GM19035 (cell line): ENCODE measurements at regions not wholly inside any gene's neighbourhood (a gene's known extent, or its start where the extent isn't known, plus 50 kb on each side); places are given as distances from the start of the nearest gene placed in this dataset.

ENCODE experiments used
- ATAC-seq: cut with Tn5 transposase; IDR thresholded peaks from one replicate; pipeline ENCODE4 v1.9.1; 2021; ENCODE audit not compliant: unreplicated experiment

DNA sequence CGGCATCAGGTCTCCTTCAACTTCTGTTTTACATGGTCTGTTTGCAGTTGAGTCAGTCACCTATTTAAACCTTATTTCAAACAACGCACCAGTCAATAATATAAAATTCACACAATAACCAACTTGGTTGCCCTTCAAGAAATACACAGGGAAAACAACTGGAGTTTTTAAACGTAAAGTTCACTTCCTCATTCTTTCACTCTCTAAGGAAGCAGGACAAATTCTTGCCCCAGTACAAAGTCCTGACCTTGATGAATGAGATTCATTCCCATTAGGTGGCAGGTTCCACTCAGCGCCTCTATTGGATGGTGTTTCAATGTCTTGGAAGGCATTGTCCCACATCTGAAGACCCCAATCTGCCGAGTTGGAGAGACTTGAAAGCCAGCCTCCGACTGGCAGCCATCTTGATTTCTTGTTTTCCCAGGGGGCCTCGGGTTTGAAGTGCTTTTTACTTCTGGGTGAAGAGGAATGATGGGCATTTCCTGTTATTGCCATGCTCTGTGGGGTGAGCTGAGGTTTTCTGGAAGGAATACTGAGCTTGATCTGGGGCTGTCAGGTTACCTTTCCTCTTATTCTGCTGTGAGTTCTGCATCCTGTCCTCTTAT lies 105.0 kb downstream of the ACER2 start:
- ATAC-seq: no peak

GRCh38 chr9:19512103-19512832 lies 103.5 kb downstream of the ACER2 start:
- ATAC-seq: no peak

DNA sequence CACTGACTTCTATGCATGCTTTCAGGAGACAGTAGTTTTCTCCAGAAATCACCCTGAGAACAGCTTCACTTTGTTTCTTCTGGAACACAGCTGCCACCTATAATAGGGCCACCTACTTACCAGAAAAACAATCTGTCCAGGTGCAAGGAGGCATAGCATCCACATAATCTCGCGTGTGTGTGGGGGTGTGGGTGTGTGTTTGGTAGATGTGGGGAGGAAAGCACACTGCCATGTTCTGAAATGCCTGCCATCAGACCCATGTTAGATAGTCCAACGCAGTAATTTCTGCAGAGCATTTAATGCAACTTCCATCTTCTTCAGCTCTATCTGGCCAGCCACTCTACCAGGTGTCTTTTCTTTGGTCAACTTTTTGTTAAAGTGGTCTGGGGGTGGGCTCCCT lies 102.9 kb downstream of the ACER2 start:
- no peak for ATAC-seq

DNA sequence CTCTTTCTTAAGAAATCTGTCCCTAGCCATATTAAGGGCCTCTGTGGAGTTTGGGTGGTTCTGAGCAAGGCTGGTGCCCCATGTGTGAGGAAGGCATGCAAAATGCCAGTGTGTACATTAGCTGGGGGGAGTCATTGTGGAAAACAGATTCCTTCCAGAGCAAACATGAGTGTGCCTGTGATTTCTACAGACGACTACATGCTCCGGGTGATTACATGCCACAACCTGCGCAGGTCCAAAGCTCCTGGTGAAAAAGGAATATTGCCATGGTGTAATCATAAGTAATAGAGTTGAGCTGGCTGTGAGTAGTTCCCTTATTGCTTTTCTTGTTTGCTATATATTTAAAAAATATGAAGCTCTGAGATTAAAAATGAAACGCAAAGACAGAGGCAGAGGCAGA lies 102.1 kb downstream of the ACER2 start:
- no peak for ATAC-seq
